Lung microvascular endothelial cell (primary cell): ENCODE measurements at regions not wholly inside any gene's neighbourhood (a gene's known extent, or its start where the extent isn't known, plus 50 kb on each side); places are given as distances from the start of the nearest gene placed in this dataset.
"Not testable (repeated sequence)": the region's sequence is repeated elsewhere in the genome, so short reads cannot be mapped to it uniquely, and the experiment has no call there.

Experiments used
- DNase-seq, 2 donors: peaks; one replicate each; pipeline versions ENCODE4 v3.0.0 to v3.0.0-alpha.2; 2010; ENCODE audit warnings: low read depth in 2 of 2

GRCh38 chr7:55303220-55303619, 61.9 kb upstream of the LANCL2 start:
- no peak for DNase-seq

GRCh38 chr7:55304018-55304762, 60.9 kb upstream of the LANCL2 start:
- peak in 1 of 2 donors; percentile 7 for DNase-seq

GRCh38 chr7:55305135-55305534, 60.0 kb upstream of the LANCL2 start:
- no peak for DNase-seq

DNA sequence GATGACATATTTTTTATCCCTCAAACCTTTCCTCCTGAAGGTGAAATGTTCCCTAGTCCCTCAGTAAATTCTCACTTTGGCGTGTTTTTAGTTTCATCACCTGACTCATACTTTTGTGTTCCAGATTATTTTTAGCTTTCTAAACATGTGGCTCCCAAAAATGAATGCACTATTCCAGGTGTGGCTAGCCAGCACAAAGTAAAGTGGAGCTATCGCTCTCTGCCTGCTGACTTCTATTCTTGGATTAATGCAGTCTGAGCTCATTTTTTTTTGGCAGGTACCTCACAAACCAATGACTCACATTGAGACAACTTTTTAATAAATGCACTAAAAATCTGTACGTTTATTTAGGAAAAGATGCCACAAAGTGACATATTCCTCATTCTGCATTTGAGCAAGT, 58.8 kb upstream of the LANCL2 start:
- no peak for DNase-seq

DNA sequence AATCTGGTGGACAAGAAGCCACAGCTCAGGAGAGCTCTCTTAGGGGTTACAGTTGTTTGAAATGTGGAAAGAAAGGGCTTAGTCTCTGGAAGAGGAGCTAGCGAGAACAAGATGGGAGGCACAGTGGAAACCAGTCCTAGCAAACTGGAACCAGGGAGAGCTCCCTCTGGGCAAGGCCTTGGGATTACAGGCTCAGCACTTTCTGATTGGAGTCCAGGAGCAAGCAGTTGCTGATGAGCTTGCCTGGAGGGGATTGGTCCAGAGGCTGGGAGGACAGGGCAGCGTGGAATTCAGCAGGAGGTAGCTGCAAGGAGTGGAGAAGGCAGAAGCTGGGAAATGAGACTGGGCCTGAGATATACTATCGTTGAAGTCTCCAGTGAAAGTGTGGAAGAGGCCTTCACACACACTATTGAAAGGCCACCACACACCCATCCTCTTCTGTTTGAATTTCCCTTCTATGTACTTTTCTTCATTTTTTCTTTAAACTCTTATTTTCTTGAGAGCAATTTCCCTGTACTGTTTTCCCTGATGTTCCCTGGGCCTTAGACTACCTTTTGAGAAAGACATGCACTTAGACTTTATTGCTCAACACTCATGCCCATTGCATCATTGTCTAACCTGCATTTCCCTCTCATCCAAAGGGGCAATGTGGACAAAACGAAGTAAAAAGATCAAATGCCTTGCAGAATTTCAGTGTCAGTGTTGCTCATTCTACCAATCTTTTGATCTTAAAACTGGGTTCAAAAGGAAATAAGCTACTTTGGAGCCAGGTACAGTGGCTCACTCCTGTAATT, 57.8 kb upstream of the LANCL2 start:
- DNase-seq: peak in 1 of 2 donors; percentile 7

DNA sequence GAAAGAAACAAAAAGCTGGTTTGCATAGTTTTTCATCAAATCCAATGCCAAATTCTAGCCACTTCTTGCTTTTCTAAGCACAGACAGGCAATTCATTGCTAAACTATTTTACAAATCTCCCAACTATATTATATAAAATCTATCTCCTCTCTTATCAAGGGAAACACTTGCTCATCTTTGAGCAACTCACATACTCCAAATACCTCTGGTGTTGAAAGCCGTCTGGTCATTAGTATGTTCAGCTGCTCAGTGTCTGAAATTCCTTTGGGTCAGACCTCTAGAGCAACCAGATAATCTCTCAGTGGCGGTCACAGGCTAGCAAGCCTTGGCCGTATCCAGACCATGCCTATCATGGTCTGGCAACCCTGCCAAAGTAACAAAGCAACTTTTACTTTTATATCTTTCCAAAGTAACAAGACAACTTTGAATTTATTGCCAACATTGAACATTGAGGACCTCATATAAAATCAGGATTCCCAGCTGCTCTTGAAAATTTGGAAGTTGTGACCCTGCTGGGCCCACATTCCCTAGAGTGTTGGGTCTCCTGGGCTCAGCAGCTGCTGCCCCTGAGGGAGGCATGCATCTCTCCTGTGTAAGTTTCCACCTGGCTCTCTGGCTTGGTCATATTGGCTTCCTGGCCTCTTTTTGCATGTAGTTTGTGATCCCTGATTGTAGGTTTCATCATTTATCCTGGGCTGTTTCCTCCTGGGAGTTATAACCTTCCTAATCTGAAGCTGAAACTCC, 56.8 kb upstream of the LANCL2 start:
- DNase-seq: no peak

GRCh38 chr7:55309040-55309991, 55.8 kb upstream of the LANCL2 start:
- no peak for DNase-seq

- DNase-seq: no peak
Measured at GRCh38 chr7:55310287-55311025, 54.7 kb upstream of the LANCL2 start.

DNA sequence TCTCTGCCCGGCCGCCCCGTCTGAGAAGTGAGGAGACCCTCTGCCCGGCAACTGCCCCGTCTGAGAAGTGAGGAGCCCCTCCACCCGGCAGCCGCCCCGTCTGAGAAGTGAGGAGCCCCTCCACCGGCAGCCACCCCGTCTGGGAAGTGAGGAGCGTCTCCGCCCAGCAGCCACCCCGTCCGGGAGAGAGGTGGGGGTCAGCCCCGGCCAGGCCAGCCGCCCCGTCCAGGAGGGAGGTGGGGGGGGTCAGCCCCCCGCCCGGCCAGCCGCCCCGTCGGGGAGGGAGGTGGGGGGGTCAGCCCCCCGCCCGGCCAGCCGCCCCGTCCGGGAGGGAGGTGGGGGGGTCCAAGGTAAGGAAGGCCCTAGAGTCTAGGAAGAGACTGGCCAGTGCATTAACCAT, 53.2 kb upstream of the LANCL2 start:
- not testable (repeated sequence) for DNase-seq

DNA sequence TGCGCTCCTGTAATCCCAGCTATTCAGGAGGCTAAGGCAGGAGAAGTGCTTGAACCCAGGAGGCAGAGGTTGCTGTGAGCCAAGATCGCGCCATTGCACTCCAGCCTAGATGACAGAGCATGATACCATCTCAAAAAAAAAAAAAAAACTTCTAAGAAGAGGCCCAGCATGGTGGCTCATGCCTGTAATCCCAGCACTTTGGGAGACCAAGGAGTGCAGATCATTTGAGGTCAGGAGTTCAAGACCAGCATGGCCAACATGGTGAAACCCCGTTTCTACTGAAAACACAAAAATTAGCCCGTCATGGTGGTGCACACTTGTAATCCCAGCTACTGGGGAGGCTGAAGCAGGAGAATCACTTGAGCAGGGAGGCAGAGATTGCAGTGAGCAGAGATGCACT, 51.5 kb upstream of the LANCL2 start:
- not testable (repeated sequence) for DNase-seq

DNA sequence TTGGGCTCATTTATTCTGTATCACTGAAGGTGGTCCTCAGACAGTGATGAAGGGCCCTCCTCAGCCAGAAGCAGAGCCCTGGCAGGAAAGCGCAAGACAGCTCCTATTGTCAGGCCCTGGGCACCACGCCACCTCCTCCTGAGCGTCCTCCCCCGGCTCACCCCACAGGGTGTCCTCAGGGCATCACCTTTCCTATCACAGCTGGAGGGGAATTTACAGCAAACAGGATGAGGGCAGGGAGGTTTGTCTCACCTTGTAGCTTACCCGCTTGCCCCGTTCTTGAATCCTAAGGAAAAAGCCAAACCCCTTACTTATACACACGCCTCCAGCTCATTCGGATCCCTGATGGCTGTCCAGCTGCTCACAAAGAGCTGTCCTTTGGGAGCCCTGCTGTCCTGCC, 50.2 kb upstream of the LANCL2 start:
- no peak for DNase-seq
